GM21526 (cell line): ENCODE measurements at regions not wholly inside any gene's neighbourhood (a gene's known extent, or its start where the extent isn't known, plus 50 kb on each side); places are given as distances from the start of the nearest gene placed in this dataset.

Source experiments
- ATAC-seq: cut with Tn5 transposase; IDR thresholded peaks from one replicate; pipeline ENCODE4 v1.9.1; 2021; ENCODE audit warnings: moderate library complexity; ENCODE audit not compliant: unreplicated experiment, low FRiP score

DNA sequence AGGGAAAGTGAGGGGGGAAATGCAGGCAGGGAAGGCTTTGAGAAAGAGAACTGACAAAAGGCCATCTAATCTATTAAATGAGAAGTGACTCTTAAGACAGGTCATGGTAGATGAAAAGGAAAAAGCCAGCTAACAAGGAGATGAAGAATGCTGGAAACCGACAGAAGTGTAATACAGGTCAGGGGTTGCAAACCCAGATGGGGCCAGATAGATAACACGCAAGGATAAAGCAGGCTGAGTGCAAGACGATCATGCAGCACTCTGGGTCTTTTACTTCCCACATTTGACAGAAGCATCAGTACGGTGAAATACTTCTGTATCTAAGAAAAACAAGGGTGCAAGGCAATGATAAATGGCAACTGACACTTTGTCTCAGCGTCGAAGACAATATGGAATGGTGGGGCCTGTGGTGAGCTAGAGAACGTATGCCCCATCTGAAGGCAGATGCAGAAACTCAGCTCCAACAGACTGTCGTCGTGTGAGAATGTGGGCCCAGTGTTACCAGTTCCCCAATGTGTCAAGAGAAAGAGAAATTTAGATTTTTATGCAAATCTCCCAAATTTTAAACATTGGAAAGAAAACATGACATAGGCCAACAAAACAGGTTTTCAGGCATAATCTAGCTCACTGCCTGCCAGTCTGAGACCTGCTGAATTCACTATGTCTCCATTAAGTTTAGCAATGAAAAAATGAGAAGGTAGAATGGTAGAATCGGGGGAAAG, 187.4 kb downstream of the PHLDA1 start:
- no peak for ATAC-seq

DNA sequence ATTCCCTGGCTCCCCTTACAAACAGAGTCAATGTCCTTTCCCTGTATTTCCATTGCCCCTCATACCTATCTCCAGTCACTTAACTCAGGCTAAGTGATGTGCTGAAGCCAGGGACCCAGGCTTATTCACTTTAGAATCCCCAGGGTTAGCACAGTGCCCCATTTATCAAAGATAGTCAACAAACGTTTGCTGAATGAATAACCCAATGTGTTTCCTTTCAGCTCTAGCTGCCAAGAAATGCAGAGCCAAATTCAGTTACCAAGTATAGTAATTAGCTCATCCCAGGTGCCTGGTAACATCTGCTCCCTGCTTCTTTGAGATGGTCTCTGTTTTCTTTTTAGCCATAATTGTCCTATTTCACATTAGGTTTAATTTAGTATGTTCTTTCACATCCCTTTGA, 189.5 kb downstream of the PHLDA1 start:
- ATAC-seq: no peak

GRCh38 chr12:75840994-75841355, 190.6 kb downstream of the PHLDA1 start:
- ATAC-seq: no peak

DNA sequence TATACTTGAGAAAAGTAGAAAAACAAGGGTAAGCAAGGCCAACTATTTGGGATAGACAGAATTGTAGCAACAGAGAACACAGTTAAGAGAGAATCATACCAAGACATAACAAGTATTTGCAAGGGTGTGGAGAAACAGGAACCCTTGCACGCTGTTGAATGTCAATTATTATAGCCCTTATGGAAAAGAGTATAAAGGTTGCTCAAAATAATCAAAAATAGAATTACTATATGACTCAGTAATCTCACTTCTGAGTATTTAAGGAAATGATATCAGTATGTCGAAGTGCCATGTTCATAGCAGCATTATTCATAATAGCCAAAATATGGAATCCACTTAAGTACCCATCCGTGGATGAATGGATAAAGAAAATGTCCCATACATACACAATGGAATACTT, 193.3 kb downstream of the PHLDA1 start:
- ATAC-seq: no peak

- no peak for ATAC-seq
Measured at GRCh38 chr12:75837700-75838099, 193.9 kb downstream of the PHLDA1 start.

DNA sequence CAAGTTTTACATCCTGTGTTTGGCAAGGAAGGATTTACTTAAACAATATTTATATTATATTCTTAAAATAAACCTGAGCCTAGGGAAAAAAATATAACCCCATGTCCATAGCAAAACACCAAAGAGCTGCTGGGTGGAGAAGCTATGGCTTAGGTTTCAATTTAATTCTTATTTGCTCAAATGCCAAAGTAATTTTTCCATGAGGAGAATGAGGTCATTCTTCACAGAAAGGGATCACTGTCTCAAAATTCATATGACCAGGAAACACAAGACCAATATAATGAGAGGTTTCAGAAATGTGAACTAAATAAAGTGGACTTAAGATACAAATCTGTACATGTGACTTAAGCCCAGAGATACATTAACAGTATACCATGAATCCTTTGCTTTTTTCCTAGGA, 195.0 kb downstream of the PHLDA1 start:
- no peak for ATAC-seq

DNA sequence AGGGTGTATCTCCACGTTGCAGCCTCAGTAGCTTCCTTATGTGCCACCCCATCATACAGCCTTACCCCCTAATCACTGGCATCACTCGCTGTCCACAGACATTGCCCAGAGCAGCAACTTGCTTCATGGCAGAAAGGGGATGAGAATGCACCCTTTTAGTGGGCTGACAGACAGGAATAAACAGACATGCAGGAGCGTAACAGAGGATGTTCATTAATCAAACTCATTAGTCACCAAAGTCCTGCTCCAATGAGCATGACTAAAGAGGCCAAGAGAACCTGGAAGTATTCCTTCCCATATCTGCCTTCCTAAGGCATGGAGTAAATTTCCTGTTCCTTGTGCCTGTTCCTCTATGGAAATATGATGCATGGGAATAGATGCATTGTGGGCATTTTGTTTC, 197.0 kb downstream of the PHLDA1 start:
- ATAC-seq: no peak

- no peak for ATAC-seq
Measured at GRCh38 chr12:75833268-75833667, 198.3 kb downstream of the PHLDA1 start.

DNA sequence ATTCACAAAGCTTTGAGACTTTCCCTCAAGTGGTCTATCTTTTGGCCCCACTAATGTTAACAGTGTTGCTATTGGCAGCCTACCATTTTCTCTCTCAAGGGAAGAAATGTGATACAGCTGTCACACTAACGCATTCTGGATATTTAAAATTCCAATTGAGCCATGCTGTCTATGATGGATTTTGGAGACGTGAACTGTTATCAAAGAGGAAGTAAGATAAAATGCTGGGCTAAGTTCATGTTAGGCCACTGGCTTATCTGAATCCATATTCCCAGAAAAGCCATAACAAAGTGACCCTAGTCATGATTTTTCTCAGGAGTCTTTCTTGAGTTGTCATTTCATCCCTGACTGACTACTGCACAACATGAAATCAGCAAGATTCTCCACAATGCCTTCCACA, 200.2 kb downstream of the PHLDA1 start:
- no peak for ATAC-seq

DNA sequence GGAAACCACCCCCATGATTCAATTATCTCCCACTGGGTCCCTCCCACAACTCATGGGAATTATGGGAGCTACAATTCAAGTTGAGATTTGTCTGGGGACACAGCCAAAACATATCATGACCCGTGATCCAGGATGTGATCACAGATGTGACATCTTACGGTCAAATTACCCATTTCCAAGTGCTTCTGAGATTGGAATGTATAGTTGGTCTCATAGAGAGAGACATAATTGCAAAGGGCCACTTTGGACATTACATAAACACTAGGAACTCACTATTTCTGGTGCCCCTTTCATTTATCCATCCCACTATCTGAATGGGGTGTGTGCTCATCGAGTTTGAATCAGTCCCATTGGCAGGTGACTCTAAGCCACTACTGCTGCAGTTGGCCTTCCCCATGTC, 204.5 kb downstream of the PHLDA1 start:
- ATAC-seq: no peak

DNA sequence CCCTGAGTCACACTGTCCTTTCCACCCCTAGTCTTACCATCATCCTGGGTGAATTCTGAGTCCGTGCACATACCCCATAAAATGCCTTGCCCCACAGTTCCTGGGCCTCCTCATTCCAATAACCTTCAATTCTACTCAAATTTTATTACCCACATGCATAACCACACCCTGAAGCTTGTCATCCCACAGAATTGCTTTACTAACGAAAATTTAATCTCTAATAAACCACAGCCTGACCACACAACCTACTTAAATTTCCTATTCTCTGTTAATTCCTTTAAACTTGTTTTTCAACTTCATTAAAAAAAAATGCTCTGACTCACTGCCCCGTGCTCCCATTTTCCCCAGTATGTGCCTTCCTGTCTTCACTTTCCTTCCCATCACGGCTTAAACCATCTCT, 205.9 kb downstream of the PHLDA1 start:
- no peak for ATAC-seq

DNA sequence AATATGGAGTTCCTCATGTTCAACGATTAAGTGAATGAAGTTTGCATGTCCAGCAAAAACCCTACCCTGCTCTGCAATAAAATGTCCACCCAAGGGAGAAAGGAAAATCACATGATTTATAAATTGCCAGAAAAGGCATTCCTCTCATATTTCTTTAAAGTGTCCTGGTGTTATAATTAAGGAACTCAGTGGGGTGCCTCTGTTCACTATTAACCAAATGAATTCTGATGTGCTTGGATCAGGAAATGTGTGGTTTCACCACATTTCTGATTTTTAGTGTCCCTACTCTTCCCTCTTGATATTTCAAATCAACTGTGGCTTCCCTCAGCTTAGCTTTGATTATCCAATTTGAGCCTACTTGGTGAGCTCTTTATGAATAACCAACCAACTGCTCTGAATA, 208.1 kb downstream of the PHLDA1 start:
- no peak for ATAC-seq

DNA sequence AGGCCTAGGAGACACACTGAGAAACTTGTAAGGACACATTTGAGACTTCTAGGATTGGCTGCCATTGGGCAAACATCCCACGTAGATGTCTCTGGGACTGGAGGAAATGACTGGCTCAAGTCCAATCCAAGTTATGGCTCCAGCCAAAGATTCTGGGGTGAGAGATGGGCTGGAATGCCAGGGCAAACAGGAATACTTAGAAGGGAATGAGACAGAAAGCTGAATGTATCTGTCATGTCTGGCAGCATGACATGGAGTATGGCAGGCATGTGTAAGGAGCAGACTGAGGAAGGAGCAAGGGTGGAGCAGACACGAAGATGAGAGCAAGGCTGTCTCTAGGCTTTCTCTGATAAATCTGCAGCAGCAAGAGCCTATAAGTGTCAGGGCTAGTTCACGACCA, 209.2 kb downstream of the PHLDA1 start:
- no peak for ATAC-seq

DNA sequence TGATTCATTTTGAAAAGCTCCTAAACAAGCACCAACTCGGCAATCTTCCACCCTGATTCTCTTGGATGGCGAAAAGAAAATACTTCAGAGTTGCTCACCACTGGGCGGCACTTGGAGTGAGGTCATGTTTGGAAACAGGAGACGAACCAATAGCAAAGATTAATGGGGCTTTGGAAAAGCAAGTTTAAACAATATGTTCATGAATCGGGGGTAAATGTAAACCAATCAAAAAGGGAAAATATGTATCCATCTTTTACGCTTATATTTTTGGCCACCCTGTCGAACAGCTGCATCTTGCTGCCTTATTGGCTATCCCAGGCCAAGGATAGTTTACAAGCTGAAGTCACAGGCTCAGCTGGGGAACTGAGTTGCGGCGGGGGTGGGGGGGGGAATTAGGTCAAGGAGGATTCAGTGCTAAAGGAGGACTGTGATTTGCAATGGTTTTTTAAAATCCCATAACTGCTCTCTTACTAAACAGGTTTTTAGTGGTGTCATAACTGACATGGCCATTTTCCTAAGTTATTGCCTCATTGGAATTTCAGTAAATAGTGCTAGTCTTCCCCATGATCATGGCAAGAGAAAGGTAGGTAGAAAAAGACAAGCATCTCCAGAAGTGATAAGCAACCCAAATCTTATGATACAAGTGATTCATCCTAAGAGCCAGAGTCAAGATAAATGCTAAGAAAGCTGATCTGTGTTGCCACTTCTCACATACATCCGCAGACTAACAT, 210.6 kb downstream of the PHLDA1 start:
- ATAC-seq: no peak

GRCh38 chr12:75820071-75820470, 211.5 kb downstream of the PHLDA1 start:
- ATAC-seq: no peak

DNA sequence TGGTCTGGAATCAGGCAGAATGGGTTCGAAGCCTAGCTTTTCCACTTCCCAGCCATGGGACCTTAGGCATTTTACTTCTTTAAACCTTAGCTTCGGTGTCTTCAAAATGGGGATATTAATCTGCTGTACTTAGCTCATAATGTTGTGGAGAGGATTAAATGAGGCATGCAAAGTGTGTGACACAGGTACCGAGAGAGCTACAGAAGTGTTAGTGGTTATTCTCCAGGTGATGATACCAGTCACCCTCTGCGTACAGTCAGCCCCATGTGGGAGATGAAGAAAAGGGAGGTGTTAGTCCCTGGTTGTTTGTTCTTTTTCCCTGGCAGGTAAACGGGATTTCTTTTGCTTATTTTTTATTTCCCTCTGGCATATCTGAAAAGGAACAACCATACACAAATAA, 212.1 kb downstream of the PHLDA1 start:
- ATAC-seq: no peak

DNA sequence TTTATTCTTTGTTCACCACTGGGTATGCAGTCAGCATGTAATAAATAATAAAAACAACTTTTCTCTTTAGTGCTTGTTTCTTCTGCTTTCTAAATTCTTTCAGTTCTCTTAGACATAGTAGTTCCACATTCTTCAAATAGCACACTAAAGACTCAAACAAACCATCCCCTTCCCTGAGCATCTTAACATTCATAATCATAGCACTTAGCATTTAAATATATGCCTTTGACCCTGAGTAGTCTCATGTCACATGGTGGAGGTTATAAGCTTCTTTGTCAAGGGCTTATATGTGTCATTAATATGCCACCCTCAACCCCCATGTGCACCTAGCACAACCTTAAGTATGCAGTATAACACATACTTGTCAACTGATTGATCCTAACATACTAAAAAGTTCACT, 212.7 kb downstream of the PHLDA1 start:
- ATAC-seq: no peak

GRCh38 chr12:75816897-75817296, 214.7 kb downstream of the PHLDA1 start:
- no peak for ATAC-seq

DNA sequence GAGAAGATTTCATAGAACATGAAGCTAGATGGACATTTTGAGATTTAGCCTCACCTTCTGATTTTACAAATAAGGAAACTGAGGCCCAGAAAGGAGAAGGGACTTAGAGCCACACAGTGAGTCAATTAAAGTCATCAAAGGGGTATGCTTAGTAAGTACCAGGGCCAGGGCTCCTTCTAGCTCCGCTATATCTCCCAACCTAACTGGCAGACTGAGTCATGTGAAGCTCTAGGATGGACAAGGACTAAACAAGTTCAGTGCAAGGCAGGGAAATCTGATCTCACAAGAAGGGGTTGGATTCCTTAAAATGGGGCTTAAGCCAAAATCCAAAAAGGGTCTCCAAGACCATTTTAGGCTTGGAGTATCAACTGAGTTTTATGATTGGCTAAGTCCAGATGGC, 215.8 kb downstream of the PHLDA1 start:
- ATAC-seq: no peak

- ATAC-seq: peak; percentile 40
Measured at GRCh38 chr12:75814851-75815754, 216.5 kb downstream of the PHLDA1 start.

DNA sequence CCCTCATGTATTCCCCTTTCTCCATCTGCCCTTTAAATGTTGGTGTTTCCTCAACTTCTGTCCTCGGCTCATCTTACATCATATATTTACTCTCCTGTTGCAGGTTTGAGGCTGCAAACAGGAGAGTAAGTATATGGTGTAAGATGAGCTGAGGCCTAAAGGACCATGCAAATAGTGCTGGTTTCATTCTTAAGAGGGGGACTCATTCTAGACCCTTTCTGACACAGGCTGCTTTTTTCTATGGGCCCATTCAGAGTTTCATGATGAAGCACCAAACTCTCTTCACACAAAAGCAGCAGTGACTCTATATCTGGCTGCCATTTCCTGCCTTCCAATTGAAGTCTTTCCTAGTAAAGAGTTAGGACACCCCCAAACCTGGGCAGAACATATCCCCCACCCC, 218.5 kb downstream of the PHLDA1 start:
- ATAC-seq: no peak
